GM19395 (cell line): ENCODE measurements at regions not wholly inside any gene's neighbourhood (a gene's known extent, or its start where the extent isn't known, plus 50 kb on each side); places are given as distances from the start of the nearest gene placed in this dataset.

ENCODE experiments used
- ATAC-seq: cut with Tn5 transposase; IDR thresholded peaks from one replicate; pipeline ENCODE4 v1.9.1; 2021; ENCODE audit warnings: mild to moderate bottlenecking, moderate library complexity; ENCODE audit not compliant: unreplicated experiment

GRCh38 chr17:77741109-77741508 is 217.4 kb upstream of the TNRC6C start:
- no peak for ATAC-seq

GRCh38 chr17:77742579-77742978 is 215.9 kb upstream of the TNRC6C start:
- no peak for ATAC-seq

- ATAC-seq, result no peak
Measured at GRCh38 chr17:77744066-77744988, 214.2 kb upstream of the TNRC6C start.

- no peak for ATAC-seq
Measured at GRCh38 chr17:77745702-77746101, 212.8 kb upstream of the TNRC6C start.

GRCh38 chr17:77746393-77746792 is 212.1 kb upstream of the TNRC6C start:
- no peak for ATAC-seq

GRCh38 chr17:77746896-77747554 is 211.5 kb upstream of the TNRC6C start:
- no peak for ATAC-seq

GRCh38 chr17:77748436-77748835 is 210.1 kb upstream of the TNRC6C start:
- no peak for ATAC-seq

GRCh38 chr17:77749321-77749751 is 209.2 kb upstream of the TNRC6C start:
- ATAC-seq, result no peak

- no peak for ATAC-seq
Measured at GRCh38 chr17:77749989-77750388, 208.5 kb upstream of the TNRC6C start.

GRCh38 chr17:77750427-77751043 is 208.0 kb upstream of the TNRC6C start:
- no peak for ATAC-seq

- no peak for ATAC-seq
Measured at GRCh38 chr17:77753246-77753645, 205.3 kb upstream of the TNRC6C start.

- ATAC-seq, result no peak
Measured at GRCh38 chr17:77753691-77754245, 204.7 kb upstream of the TNRC6C start.

- no peak for ATAC-seq
Measured at GRCh38 chr17:77754956-77755355, 203.5 kb upstream of the TNRC6C start.

- no peak for ATAC-seq
Measured at GRCh38 chr17:77755410-77755963, 203.0 kb upstream of the TNRC6C start.

- ATAC-seq, result no peak
Measured at GRCh38 chr17:77756028-77756427, 202.5 kb upstream of the TNRC6C start.

GRCh38 chr17:77756846-77757560 is 201.5 kb upstream of the TNRC6C start:
- no peak for ATAC-seq

- ATAC-seq, result no peak
Measured at GRCh38 chr17:77757561-77757898, 201.0 kb upstream of the TNRC6C start.

- ATAC-seq, result no peak
Measured at GRCh38 chr17:77763023-77763422, 195.5 kb upstream of the TNRC6C start.

- no peak for ATAC-seq
Measured at GRCh38 chr17:77763575-77763974, 194.9 kb upstream of the TNRC6C start.

- no peak for ATAC-seq
Measured at GRCh38 chr17:77765292-77765691, 193.2 kb upstream of the TNRC6C start.

GRCh38 chr17:77767148-77767547 is 191.4 kb upstream of the TNRC6C start:
- ATAC-seq, result no peak
